NOMO-1 treated with DMSO at 0.1 percent for 48 hours (cell line): ENCODE measurements at regions not wholly inside any gene's neighbourhood (a gene's known extent, or its start where the extent isn't known, plus 50 kb on each side); places are given as distances from the start of the nearest gene placed in this dataset.

Experiments used
- DNase-seq: peaks from one replicate; lab custom pipeline; 2025; ENCODE audit not compliant: unreplicated experiment; lab: John Stamatoyannopoulos, UW

- DNase-seq: no peak
Observed at GRCh38 chr5:133801955-133802751, 166.3 kb downstream of the C5orf15 start.

GRCh38 chr5:133801431-133801830 lies 167.0 kb downstream of the C5orf15 start:
- DNase-seq: no peak

- DNase-seq: no peak
Observed at GRCh38 chr5:133799571-133800237, 168.7 kb downstream of the C5orf15 start.

- no peak for DNase-seq
Observed at GRCh38 chr5:133797167-133797566, 171.3 kb downstream of the C5orf15 start.

- DNase-seq: no peak
Observed at GRCh38 chr5:133796186-133796585, 172.2 kb downstream of the C5orf15 start.

- DNase-seq: no peak
Observed at GRCh38 chr5:133794771-133795415, 173.5 kb downstream of the C5orf15 start.

- no peak for DNase-seq
Observed at GRCh38 chr5:133793756-133794465, 174.5 kb downstream of the C5orf15 start.

GRCh38 chr5:133792655-133793054 lies 175.8 kb downstream of the C5orf15 start:
- DNase-seq: no peak

GRCh38 chr5:133792024-133792423 lies 176.4 kb downstream of the C5orf15 start:
- DNase-seq: no peak

- DNase-seq: no peak
Observed at GRCh38 chr5:133790898-133791297, 177.5 kb downstream of the C5orf15 start.

- DNase-seq: no peak
Observed at GRCh38 chr5:133789428-133789827, 177.1 kb upstream of the FSTL4 start.

GRCh38 chr5:133788121-133788520 lies 175.8 kb upstream of the FSTL4 start:
- DNase-seq: no peak

GRCh38 chr5:133786420-133786819 lies 174.1 kb upstream of the FSTL4 start:
- no peak for DNase-seq

- DNase-seq: no peak
Observed at GRCh38 chr5:133785182-133785581, 172.8 kb upstream of the FSTL4 start.

GRCh38 chr5:133783481-133783880 lies 171.1 kb upstream of the FSTL4 start:
- DNase-seq: no peak

GRCh38 chr5:133782736-133783135 lies 170.4 kb upstream of the FSTL4 start:
- DNase-seq: no peak

GRCh38 chr5:133781436-133782225 lies 169.3 kb upstream of the FSTL4 start:
- DNase-seq: no peak

- no peak for DNase-seq
Observed at GRCh38 chr5:133780619-133781280, 168.4 kb upstream of the FSTL4 start.

GRCh38 chr5:133779828-133780475 lies 167.6 kb upstream of the FSTL4 start:
- DNase-seq: no peak

- no peak for DNase-seq
Observed at GRCh38 chr5:133778636-133779035, 166.3 kb upstream of the FSTL4 start.
